GM18867 (cell line): ENCODE measurements at regions not wholly inside any gene's neighbourhood (a gene's known extent, or its start where the extent isn't known, plus 50 kb on each side); places are given as distances from the start of the nearest gene placed in this dataset.

ENCODE experiments used
- ATAC-seq: cut with Tn5 transposase; IDR thresholded peaks from one replicate; pipeline ENCODE4 v1.9.1; 2021; ENCODE audit warnings: mild to moderate bottlenecking, moderate library complexity; ENCODE audit not compliant: unreplicated experiment

DNA sequence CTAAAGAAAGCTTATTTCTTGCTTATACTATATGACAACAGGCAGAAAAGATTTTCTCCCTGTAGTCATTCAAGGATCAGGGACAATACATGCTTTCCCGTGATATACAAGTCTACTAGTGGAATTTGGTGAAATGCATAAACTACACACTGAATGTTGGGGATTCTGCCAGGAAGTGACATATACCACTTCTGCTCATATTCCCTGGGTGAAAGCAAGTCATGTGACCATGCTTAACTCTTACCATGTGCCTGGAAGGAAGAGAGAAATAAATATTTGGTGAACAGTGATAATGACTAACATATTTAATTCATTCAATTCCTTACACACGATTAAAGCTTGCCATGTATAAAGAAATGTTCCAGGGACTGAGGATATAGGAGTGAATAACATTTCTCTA is 534.6 kb downstream of the PPARGC1A start:
- no peak for ATAC-seq

DNA sequence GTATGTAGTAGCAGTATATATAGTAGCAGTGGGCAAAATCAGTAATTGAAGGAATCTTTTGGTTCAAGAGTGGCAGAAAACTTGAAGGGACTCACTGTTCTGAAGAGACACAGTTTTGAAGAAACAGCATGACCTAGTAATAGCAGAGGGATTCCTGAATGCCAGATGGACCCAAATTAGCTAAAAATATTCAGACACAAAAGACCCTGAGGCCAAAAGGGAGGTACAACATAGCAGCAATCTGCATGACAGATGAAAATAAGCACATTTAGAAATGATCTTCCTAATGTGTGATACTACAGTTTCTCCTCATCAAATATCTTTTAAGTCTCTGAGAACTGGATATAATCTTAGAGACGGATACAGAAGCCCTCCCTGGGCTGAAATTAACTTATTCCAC is 536.6 kb downstream of the PPARGC1A start:
- ATAC-seq: no peak

DNA sequence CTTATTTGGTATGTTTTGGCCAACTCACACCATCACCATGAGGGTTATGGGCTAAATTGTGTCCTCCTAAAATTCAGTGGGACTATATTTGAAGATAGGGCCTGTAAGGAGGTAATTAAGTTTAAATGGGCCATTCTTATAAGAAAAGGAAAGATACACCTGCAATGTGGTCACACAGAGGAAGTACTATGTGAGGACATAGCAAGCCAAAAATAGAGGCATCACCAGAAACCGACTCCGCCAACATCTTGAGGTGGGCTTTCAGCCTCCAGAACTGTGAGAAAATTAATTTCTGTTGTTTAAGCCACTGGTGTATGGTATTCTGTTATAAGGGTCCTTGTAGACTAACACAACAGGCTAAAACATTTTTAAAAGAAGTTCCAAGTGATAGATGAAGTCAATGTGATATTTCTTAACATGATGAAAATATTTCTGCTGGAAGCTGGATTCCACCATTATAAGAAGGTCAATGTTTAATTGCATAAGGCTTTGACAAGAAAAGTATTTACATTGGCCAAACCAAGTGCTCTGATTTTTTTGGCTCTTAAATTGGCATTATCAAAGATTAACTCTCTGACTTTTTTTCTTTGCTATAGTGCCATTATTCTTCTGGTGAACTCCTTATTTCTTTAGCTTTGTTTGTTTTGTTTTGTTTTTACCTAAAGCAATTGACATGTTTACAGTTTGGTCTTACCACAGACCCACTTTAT is 540.9 kb downstream of the PPARGC1A start:
- peak; percentile 73 for ATAC-seq

DNA sequence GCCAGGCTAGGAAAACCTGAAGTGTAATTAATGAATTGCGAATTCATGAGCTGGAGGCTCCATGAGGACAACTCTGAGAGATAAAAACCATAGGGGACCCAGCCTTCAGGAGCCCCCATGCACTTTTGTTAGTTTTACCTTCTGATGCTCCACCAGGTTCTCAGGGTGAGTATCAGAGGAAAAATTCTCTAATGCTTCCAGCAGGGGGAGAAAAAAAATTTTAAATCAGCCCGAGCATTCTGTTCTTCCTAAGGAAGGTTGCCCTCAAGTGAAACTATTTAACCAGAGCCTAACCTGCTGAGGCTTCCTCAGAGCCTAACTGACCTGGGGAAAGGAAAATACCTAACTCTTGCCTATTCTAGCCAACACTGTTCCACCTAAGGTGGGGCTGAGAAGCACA is 552.6 kb downstream of the PPARGC1A start:
- no peak for ATAC-seq

DNA sequence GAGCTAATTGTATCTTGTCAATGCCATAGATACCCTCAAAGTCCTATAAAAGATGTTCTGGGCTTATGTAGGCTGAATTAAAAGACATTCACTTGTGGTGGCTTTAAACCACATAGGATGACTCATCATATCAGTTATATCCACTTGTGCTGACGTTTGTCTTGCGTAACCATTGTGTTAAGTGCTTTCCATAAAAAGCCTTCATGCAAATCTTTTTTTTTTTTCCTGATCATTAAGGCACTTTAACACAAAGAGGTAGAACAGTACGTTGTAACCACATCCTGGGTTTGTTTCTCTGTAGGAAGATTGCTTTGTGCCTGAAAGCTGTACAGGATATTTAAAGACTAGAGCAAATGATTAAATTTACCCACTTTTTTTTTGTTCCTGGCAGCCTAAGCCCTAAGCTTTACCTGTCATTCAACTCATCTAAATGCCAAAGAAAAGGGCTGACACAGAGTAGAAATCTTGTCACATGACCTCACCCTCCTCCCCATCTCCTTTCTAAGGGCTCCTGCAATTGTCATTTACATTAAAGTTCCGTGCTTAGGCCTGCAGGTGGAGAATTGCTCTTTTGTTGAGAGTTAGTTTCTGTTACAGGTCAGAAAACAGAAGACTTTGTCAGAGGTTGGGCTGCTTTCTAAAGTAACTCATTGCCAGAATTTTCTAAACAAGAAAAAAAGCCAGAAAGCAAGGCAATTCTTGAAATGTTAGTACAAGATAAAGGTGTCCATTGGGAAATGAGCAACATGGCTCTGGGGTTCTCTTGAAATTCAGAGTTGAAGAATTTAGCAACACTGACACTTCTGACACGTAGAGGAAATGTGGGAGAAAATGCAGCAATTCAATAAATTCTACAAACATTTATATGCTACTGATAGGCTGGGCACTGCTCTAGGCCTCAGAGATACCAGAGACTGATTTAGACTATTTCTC is 555.6 kb downstream of the PPARGC1A start:
- peak; percentile 88 for ATAC-seq

DNA sequence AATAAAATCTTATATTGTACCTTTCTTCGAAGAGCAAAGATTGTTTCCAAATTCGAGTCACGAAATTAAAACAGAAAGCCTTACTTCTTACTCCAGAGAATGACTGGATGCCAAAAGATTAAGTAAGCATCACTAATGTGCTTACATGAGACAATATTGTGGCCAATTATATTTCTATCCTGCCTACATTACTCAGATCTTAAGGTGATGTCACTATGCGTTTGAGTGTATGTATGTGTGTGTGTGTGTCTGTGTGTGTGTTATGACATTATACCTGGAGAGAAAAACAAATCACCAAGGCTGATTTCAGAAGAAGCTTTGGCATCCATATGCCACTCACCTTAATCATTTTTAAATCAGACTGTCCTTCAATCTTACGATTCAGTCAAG is 556.3 kb downstream of the PPARGC1A start:
- ATAC-seq: peak; percentile 11

DNA sequence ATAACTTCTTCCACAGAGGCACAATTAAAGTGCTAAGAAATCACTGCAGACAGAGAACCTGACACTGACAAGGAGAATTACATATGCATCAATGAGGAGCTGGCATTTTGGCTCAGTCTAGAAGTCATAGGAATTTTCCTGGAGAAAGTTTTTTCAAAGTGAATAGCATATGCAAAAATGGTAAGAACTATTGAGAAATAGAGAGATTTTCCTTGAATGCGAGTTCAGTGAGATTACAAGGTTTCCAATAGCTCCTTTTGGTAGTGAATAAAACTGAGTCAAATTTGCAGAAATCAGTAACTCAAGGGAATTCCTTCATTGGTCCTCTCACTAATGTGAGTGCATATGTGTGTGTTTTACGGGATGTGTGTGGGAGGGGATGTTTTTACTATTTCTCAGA is 557.5 kb downstream of the PPARGC1A start:
- no peak for ATAC-seq

DNA sequence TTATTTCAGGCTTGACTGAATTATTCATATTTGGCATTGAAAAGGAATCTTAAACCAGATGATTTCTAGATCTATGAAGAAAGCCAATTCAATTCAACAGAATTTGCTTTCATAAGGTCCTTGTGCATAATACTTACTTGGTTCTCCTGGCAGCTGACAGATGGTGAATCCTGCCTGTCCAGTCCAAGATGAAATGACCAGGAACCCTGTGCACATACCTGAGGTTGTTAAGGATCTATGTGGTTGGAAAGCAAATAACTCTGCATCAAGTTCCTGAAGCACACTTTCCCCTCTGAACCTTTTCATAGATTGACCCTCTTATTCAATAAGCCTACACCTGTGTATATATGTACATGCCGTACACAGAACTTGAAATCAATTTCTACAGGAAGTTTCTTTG is 562.7 kb downstream of the PPARGC1A start:
- no peak for ATAC-seq

DNA sequence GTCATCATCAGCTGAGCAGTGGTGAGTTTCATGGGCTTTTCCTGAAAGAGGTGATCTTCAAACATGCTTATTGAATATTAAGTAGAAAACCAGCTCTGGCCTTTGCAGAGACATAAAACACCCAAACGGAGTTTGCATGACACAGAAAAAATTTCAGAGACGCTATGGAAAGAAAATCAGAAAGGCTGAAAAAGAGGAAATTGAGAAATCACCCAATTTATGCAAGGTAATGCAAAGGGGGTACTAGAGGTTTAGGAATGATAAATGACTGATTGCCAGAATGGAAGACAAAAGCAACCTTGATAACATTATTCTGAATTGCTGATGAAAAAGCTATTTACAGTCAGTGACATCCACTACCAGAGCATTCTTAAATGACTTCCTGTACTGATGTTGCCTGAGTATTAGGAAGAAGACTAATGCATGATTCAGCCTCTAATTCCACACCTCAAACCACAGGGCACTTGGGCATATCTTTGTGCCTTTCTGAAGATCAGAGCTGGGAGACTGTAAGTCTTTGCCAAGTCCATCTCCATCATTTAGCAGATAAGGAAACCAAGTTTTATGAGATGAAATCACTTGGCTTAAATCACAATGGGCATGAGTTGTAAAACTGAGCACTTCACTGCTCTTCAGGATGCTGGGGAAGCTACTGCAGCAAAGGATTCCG is 565.7 kb downstream of the PPARGC1A start:
- ATAC-seq: no peak

DNA sequence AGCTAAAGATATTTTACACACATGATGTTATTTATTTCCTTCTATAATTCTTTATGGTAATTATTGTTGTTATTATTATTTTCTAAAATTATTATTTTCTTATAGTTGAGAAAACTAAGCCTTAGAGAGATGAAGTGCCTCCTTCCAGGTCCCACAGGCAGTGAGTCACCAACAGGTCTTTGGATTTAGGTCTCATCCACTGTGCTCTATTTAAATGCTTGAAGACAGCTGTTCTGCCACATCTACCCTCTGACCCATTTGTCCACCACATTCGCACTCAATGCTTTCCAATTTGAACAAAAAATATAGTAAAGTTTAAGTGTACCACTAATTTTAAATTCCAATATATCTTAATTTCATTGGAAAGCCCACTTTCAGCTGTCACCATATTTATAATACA is 566.4 kb downstream of the PPARGC1A start:
- no peak for ATAC-seq

DNA sequence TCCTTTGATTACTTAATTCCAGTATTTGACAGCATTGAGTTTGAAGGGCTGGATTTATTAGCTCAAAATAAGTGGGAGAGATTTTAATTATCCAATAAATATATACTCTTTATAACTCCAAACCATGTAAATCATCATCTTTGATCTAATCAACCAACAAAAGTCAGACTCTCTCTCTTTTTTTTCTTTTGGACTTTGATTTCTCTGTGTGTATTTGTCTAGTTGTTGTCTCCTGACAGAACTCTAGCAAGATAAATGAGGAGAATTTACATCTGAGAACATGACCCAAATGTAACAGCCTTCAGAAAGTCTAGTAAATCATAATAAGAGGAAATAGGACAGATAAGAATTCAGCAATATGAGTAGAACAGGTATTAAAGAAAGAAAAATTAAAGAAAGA is 567.1 kb downstream of the PPARGC1A start:
- ATAC-seq: no peak

DNA sequence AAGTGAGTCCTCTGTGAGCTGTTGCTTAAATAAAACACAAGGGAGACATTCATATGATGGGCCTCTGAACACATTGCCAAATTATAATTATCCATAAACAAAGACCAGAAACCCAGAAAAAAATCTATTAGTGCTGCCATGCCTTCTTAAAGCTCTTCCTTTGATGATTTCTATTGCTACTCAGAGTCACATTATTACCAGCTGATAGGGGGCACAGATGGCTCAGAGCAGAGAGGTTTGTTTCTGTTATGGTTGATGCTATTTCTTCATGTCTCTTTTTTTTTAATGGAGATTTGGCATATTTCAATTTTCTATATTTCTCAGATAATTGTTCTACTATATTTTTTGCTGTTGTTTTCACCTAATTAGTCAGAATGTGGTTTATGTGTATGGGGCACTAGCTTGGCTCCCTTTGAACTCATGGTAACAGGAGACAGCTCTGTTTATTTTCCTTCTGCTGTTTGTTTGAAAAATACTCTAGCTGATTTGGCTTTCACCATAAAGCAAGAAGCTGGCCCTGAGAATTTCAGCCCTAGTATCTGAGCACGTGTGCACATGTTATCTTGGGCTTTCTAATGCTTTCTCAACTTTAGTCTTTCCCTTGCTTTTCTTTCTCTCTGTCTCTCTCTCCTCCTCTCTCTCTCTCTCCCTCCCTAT is 568.8 kb downstream of the PPARGC1A start:
- ATAC-seq: no peak

DNA sequence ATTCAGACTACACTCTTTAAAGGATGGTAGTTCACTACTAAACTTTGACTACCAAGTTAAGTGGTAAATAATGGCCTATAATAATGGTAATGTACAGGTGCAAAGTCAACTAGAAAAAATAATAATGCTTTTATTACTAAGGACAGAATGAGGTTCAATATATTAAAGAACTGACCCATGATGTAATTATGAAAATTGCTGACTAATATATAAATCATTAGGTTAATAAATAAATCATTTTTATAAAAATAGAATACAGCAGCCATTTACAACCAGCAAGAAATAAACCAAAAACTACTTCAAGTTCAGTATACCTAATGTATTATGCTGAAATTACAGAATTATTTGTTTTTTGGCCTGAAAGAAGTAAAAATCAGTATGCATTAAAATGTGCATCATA is 577.2 kb downstream of the PPARGC1A start:
- no peak for ATAC-seq

DNA sequence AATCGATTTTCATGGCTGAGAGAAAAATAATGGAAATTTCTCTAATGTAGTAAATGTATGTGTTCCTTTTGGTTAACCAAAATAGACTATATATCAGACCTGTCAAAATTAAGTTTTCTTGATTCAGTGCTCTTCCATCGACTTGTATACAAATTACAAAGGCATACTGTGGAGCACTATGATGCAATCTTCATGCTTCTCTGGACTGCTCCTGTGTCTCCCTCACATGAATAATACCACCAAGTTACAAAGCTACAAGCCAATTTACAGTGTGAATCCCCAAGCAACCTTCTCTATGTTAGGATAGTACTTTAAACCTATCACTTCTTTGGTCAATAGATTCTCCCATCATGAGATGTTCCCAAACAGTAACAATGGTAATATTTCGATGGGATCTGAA is 577.9 kb downstream of the PPARGC1A start:
- no peak for ATAC-seq

DNA sequence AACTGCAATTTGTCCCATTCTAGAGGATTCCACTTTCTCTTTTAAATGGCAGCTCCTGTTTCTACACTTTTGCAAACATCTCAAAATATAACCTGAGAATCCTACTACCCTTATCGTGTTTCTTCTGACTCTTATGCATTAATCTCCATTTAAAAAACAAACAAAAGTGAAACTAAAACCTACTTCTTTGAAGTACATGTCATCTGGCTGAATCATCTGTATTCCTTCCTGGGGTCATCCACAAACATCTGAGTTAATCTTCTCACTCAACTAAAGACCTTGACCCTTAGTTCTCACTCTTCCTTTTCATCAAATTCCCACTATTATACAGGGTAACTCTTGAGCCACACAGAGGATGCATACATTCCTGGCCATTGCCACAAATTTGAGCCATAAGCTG is 584.8 kb downstream of the PPARGC1A start:
- ATAC-seq: peak; percentile 77

DNA sequence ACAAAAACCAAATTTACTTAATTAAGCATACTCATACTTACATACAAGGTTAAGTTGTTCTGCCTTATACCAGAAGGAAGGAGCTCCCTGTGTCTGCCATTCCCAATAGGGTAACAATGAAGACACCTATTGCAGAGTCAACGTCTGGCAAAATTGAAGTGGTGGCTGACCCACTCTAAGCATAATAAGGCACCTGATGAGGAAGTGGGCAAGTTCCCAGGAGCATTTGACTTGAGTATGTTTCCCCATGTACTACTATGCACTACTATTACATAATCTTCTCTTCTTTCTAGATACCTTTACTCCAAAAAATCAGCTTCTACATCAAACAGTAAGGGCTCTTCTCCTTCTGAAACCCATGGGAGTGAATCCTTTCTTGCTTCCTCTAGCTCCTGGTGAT is 591.5 kb downstream of the PPARGC1A start:
- ATAC-seq: no peak

DNA sequence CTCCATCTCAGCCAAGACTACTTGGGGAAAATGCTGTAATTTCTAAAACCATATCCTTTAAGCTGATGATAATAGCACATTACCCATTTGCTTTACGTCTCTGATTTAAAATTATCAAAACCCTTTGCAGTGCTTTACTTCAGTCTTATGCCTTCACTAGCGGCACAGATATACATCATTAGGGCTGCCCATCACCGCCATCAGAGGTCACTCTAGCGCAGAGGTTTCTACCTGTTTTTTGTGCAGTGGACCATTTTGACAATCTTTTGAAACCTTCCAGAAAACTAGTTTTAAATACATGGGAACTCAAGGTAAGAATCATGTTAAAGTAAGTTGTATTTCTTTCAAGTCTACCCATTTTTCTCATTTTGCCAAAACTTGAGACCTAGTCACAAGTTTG is 592.5 kb downstream of the PPARGC1A start:
- no peak for ATAC-seq

DNA sequence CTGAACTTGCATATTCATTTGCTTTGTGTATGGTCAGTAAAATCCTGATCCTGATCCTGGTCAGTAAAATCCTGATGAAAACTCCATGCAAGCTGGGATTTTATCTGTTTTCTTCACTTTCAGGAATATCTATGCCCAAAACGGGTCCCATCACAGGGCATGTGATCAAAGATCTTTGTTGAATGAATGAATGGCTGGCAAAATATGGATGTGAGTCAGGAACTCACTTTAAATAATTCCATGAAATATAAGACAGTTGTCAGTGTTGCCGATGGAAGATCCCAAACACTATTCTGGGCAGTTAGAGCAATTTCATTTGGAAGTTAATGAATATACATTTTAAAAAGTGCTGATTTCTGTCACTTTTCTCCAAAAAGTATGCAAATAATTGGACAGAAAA is 598.4 kb downstream of the GBA3 start:
- no peak for ATAC-seq

DNA sequence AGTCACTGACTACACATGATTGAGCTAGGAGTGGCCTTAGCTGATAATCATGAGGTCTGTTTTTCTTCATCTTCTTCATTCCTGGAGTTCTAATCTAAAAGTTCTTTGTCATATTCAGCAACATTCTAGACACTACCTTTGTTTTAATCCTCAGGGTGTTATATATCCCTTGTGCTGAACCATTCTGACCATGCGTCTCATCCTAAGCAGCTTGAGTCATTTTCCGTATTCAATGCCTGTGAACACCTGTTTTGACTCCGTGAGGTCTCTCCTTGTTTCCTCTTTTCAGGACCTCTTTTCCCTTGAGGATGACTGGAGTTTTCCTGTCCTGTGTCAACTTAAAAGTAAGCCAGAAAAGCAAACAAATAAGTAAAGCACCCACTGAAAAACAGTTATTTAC is 597.9 kb downstream of the GBA3 start:
- ATAC-seq: no peak

DNA sequence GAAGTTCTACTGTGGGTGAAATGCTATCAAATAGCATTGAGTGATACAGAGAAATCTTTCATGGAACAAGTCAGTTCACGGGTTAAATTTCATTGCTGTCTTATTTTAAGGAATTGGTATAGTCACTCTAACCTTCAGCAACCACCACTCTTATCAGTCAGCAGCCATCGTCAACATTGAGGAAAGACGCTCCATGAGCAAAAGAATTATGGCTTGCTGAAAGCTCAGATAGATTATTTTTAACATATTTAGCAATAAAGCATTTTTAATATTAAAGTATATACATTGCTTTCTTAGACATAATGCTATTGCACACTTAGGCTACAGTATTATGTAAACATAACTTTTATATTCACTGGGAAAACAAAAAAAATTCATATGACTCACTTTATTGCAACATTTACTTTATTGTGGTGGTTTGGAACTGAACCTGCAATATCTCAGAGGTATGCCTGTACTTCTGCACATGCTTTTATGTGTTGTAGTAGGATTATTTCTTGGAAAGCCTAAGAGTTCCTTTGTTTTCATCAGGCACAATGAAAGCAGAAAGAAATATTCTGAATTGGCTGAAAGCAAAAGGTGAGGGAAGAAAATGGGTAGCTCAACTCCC is 586.7 kb downstream of the GBA3 start:
- no peak for ATAC-seq

DNA sequence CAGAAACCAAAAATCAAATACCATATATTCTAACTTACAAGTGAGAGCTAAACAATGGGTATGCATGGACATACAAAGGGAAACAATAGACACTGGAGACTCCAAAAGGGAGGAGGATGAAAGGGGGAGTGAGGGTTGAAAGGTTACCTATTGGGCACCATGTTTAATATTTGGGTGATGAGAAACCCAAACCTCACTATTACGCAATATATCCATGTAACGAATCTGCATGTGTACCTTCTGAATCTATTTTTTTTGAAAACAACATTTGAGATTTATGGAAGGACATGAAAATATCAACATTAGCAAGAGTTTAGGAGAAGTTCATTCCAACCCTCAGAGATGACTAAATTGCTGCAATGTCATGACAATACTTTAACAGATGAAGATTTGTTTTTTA is 586.1 kb downstream of the GBA3 start:
- ATAC-seq: no peak
